ENCODE measurements at regions not wholly inside any gene's neighbourhood (a gene's known extent, or its start where the extent isn't known, plus 50 kb on each side); places are given as distances from the start of the nearest gene placed in this dataset.

GRCh38 chr5:56625541-56625940 is 189.8 kb upstream of the MAP3K1 start:
- Histone ChIP-seq H3K27ac (ENCODE audit: insufficient read length, low read depth, low read length) (no peak overlapping the region), H3K18ac (ENCODE audit: insufficient read length, low read depth, low read length) (no peak overlapping the region), H2BK20ac (ENCODE audit: low read depth, low read length, poor library complexity, severe bottlenecking) (no peak overlapping the region), H3K56ac (ENCODE audit: insufficient read length, low read depth, low read length) (no peak overlapping the region), H3K27me3 (ENCODE audit: insufficient read depth, low read length) (no peaks in the 10 kb centered on the region), H4K5ac (ENCODE audit: insufficient read length, low read depth, low read length) (no peak overlapping the region), H3K4me2 (ENCODE audit: insufficient read depth, insufficient read length, low read length) (no peak overlapping the region), H2AK5ac (ENCODE audit: insufficient read length, low read length) (no peak overlapping the region), H3K79me1 (ENCODE audit: insufficient read depth, low read depth, low read length, poor library complexity, severe bottlenecking) (no peaks in the 10 kb centered on the region), H3K9ac (ENCODE audit: extremely low read depth, insufficient read length, low read length) (no peak overlapping the region), H2AFZ (ENCODE audit: low read length) (no peak overlapping the region), H4K8ac (replicated peaks; ENCODE audit: insufficient read length, low read depth, low read length) (no peak overlapping the region), H2BK12ac (ENCODE audit: insufficient read length, low read depth, low read length) (no peak overlapping the region), H2BK120ac (ENCODE audit: low read depth, low read length, poor library complexity, severe bottlenecking) (no peak overlapping the region), H4K20me1 (ENCODE audit: control insufficient read depth, insufficient read depth, insufficient read length) (no peaks in the 10 kb centered on the region), H2BK5ac (ENCODE audit: insufficient read length, low read length) (no peak overlapping the region), H3T11ph (ENCODE audit: low read length) (no peak overlapping the region), H3K4ac (ENCODE audit: low read depth, low read length) (no peak overlapping the region), H4K91ac (ENCODE audit: insufficient read length, low read depth, low read length) (no peak overlapping the region), H3K23ac (ENCODE audit: insufficient read length, low read depth, low read length) (no peak overlapping the region), H3K9me3 (ENCODE audit: control insufficient read depth, low read depth, low read length) (no peaks in the 10 kb centered on the region), H3K14ac (ENCODE audit: insufficient read depth, low read length) (no peak overlapping the region), H3K4me1 (ENCODE audit: insufficient read depth, low read length) (no peaks in the 10 kb centered on the region), H3K79me2 (ENCODE audit: insufficient read depth, low read length) (no peaks in the 10 kb centered on the region), H2BK15ac (ENCODE audit: low read depth, low read length) (no peak overlapping the region), H3K23me2 (ENCODE audit: insufficient read length, low read depth, low read length, poor library complexity, severe bottlenecking) (no peaks in the 10 kb centered on the region)
- peaks cover 8 to 41% (median 27%) of the 10 kb centered on the region in 3 experiments for H3K36me3 Mint-ChIP-seq (ENCODE audit: insufficient read depth in 1 of 3, low read depth in 3 of 3)
- 0 out of 4 replicates have a peak, but pooled peaks cover 2 to 4% of the 10 kb centered on the region in 2 experiments for H3K4me1 Mint-ChIP-seq
- H3K4me3 Mint-ChIP-seq: no peak overlapping the region
- H3K27ac Mint-ChIP-seq: no peak overlapping the region
- H3K27me3 Mint-ChIP-seq (ENCODE audit: low read depth): no peaks in the 10 kb centered on the region; the same call in 1 of the 2 replicates
- peaks cover 41 to 44% of the 10 kb centered on the region in 2 experiments for H3K9me3 Mint-ChIP-seq
- no CpG with 5 or more reads among the region's 2 CpGs for WGBS (ENCODE audit: extremely low coverage, insufficient read length, low lambda C conversion rate)
- TF ChIP-seq CTCF (conservative IDR thresholded peaks at IDR 0.05): no peak
- no peak for DNase-seq

All from H9 (cell line).